ENCODE measurements at regions not wholly inside any gene's neighbourhood (a gene's known extent, or its start where the extent isn't known, plus 50 kb on each side); places are given as distances from the start of the nearest gene placed in this dataset.

GRCh38 chr3:127409421-127410136 is 121.7 kb upstream of the PRR20G start:
- Mint-ChIP-seq H3K27ac (ENCODE audit: unreplicated experiment) (no peak overlapping the region), H3K27me3 (ENCODE audit: insufficient read depth, unreplicated experiment) (peaks cover 8% of the 10 kb centered on the region), H3K4me1 (ENCODE audit: low read depth, unreplicated experiment) (no peaks in the 10 kb centered on the region), H3K9me3 (ENCODE audit: unreplicated experiment) (no peaks in the 10 kb centered on the region), H3K4me3 (ENCODE audit: unreplicated experiment) (no peak overlapping the region), H3K36me3 (ENCODE audit: insufficient read depth, unreplicated experiment) (no peaks in the 10 kb centered on the region)
- Histone ChIP-seq H3K4me3 (ENCODE audit: low read depth, low read length) (no peak overlapping the region), H3K9me3 (no peaks in the 10 kb centered on the region), H3K4me1 (no peaks in the 10 kb centered on the region), H3K27me3 (replicated peaks; ENCODE audit: control insufficient read depth, insufficient read depth, low read length) (no peaks in the 10 kb centered on the region), H3K36me3 (ENCODE audit: control insufficient read depth, insufficient read depth, low read length) (no peaks in the 10 kb centered on the region)
- POLR2A ChIA-PET = no interaction called here
- intact Hi-C loops (cut with micrococcal nuclease; ENCODE audit: unreplicated experiment) = no loop called here
- CTCF ChIA-PET = no interaction called here
- no peak for DNase-seq
- no peak for TF ChIP-seq CTCF (IDR thresholded peaks at IDR 0.05; ENCODE audit: insufficient read depth in 1 of 2, low read depth in 1 of 2, low read length in 1 of 2, severe bottlenecking in 1 of 2, unreplicated experiment in 1 of 2)
- BruUV-seq (replicated peaks) = no TSS peak

GRCh38 chr3:127408684-127409420 is 121.0 kb upstream of the PRR20G start:
- Mint-ChIP-seq H3K4me1 (ENCODE audit: low read depth, unreplicated experiment) (no peaks in the 10 kb centered on the region), H3K36me3 (ENCODE audit: insufficient read depth, unreplicated experiment) (no peaks in the 10 kb centered on the region), H3K9me3 (ENCODE audit: unreplicated experiment) (no peaks in the 10 kb centered on the region), H3K4me3 (ENCODE audit: unreplicated experiment) (no peak overlapping the region), H3K27me3 (ENCODE audit: insufficient read depth, unreplicated experiment) (peaks cover 4% of the 10 kb centered on the region), H3K27ac (ENCODE audit: unreplicated experiment) (no peak overlapping the region)
- POLR2A ChIA-PET = no interaction called here
- Histone ChIP-seq H3K27me3 (replicated peaks; ENCODE audit: control insufficient read depth, insufficient read depth, low read length) (no peaks in the 10 kb centered on the region), H3K4me1 (0 out of 2 replicates have a peak, but pooled peaks cover under 1% of the 10 kb centered on the region), H3K9me3 (no peaks in the 10 kb centered on the region), H3K4me3 (ENCODE audit: low read depth, low read length) (no peak overlapping the region), H3K36me3 (ENCODE audit: control insufficient read depth, insufficient read depth, low read length) (no peaks in the 10 kb centered on the region)
- BruUV-seq (replicated peaks) = no TSS peak
- DNase-seq = no peak
- intact Hi-C loops (cut with micrococcal nuclease; ENCODE audit: unreplicated experiment) = no loop called here
- CTCF ChIA-PET = no interaction called here
- TF ChIP-seq CTCF (IDR thresholded peaks at IDR 0.05; ENCODE audit: insufficient read depth in 1 of 2, low read depth in 1 of 2, low read length in 1 of 2, severe bottlenecking in 1 of 2, unreplicated experiment in 1 of 2) = no peak

- H3K4me3 Mint-ChIP-seq (ENCODE audit: unreplicated experiment) = no peak overlapping the region
- Histone ChIP-seq H3K9me3 (no peaks in the 10 kb centered on the region), H3K4me3 (ENCODE audit: low read depth, low read length) (no peak overlapping the region), H3K4me1 (peaks cover 7% of the 10 kb centered on the region), H3K27me3 (replicated peaks; ENCODE audit: control insufficient read depth, insufficient read depth, low read length) (no peaks in the 10 kb centered on the region), H3K36me3 (ENCODE audit: control insufficient read depth, insufficient read depth, low read length) (no peaks in the 10 kb centered on the region)
- no peaks in the 10 kb centered on the region for H3K4me1 Mint-ChIP-seq (ENCODE audit: low read depth, unreplicated experiment)
- CTCF ChIA-PET = no interaction called here
- no peak for DNase-seq
- H3K36me3 Mint-ChIP-seq (ENCODE audit: insufficient read depth, unreplicated experiment) = no peaks in the 10 kb centered on the region
- H3K9me3 Mint-ChIP-seq (ENCODE audit: unreplicated experiment) = no peaks in the 10 kb centered on the region
- H3K27me3 Mint-ChIP-seq (ENCODE audit: insufficient read depth, unreplicated experiment) = peaks cover 4% of the 10 kb centered on the region
- POLR2A ChIA-PET = no interaction called here
- no TSS peak for BruUV-seq (replicated peaks)
- intact Hi-C loops (cut with micrococcal nuclease; ENCODE audit: unreplicated experiment) = no loop called here
- no peak overlapping the region for H3K27ac Mint-ChIP-seq (ENCODE audit: unreplicated experiment)
- TF ChIP-seq CTCF (IDR thresholded peaks at IDR 0.05; ENCODE audit: insufficient read depth in 1 of 2, low read depth in 1 of 2, low read length in 1 of 2, severe bottlenecking in 1 of 2, unreplicated experiment in 1 of 2) = no peak
Observed at GRCh38 chr3:127408022-127408683, 120.3 kb upstream of the PRR20G start.

Data from Caco-2 (cell line).